Nephron (organoid): ENCODE measurements at regions not wholly inside any gene's neighbourhood (a gene's known extent, or its start where the extent isn't known, plus 50 kb on each side); places are given as distances from the start of the nearest gene placed in this dataset.

Source experiments
- H3K27ac Mint-ChIP-seq, 3 experiments: 2 replicates each; pipeline ENCODE4 v1.8.0; 2020; ENCODE audit warnings: mixed read lengths in 3 of 3, mild to moderate bottlenecking in 2 of 3, moderate library complexity in 1 of 3
- H3K27me3 Mint-ChIP-seq: 2 replicates; pipeline ENCODE4 v1.8.0; 2021; ENCODE audit warnings: low read depth, mild to moderate bottlenecking, moderate library complexity, mixed read lengths
- H3K36me3 Mint-ChIP-seq: 2 replicates; pipeline ENCODE4 v1.8.0; 2020; ENCODE audit warnings: low read depth, mixed read lengths
- H3K4me1 Mint-ChIP-seq: 2 replicates; pipeline ENCODE4 v1.8.0; 2020; ENCODE audit warnings: mixed read lengths
- H3K4me3 Mint-ChIP-seq, 3 experiments: 2 replicates each; pipeline ENCODE4 v1.8.0; 2020; ENCODE audit warnings: mild to moderate bottlenecking in 3 of 3, mixed read lengths in 3 of 3, moderate library complexity in 2 of 3
- H3K9me3 Mint-ChIP-seq: 2 replicates; pipeline ENCODE4 v1.8.0; 2020; ENCODE audit warnings: mixed read lengths
- TF ChIP-seq, protein P1 (sequence below), 3 experiments: fragments of 200-600 bp; sonication (generic); IDR thresholded peaks; one replicate each; pipeline ENCODE4 v1.5.0; 2021; ENCODE audit warnings: antibody characterized with exemption in 3 of 3; ENCODE audit not compliant: unreplicated experiment in 3 of 3

DNA sequence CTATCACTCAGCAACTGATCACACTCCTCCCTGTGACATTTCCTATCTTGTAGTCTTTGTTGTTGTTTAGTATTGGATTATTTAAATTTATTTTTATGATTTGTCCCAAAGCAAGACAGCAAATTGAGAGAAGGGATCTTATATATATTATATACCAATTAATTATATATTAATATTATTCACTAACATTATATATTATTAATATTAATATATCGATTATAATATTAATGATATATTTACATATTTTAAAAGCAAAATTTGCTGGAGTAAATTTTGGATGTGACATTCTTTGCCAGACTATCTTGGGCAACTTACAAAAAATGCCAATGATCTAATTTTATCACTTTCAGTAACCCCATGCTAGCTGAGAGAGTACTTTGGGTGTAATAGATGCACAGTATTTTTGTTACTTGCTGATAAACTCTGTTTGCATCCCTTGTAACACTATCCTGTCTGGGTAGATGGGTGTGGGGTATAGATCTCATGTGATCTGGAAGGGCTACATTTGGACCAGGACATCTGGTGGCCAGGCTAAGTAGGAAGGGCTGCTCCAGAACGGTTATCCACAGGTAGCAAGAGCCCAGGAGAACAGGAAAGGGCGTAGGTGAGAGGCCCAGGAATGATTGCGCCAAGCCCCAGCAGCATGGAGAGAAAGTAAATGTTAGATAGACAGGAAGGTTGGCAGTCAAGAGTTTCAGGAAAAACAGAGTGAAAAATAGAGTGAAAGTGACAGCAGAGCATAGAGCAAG is 608.6 kb upstream of the KIRREL3 start:
- H3K4me1 Mint-ChIP-seq = peaks cover 69% of the 10 kb centered on the region
- H3K9me3 Mint-ChIP-seq = peaks cover 8% of the 10 kb centered on the region
- peaks cover 6% of the 10 kb centered on the region for H3K27me3 Mint-ChIP-seq
- H3K4me3 Mint-ChIP-seq = peak overlapping the region in 2 of 3 experiments; percentile 24 to 57
- H3K27ac Mint-ChIP-seq = peak overlapping the region; percentile 19 to 61 (median 29)
- peaks cover 4% of the 10 kb centered on the region for H3K36me3 Mint-ChIP-seq
- TF ChIP-seq, protein P1, sequence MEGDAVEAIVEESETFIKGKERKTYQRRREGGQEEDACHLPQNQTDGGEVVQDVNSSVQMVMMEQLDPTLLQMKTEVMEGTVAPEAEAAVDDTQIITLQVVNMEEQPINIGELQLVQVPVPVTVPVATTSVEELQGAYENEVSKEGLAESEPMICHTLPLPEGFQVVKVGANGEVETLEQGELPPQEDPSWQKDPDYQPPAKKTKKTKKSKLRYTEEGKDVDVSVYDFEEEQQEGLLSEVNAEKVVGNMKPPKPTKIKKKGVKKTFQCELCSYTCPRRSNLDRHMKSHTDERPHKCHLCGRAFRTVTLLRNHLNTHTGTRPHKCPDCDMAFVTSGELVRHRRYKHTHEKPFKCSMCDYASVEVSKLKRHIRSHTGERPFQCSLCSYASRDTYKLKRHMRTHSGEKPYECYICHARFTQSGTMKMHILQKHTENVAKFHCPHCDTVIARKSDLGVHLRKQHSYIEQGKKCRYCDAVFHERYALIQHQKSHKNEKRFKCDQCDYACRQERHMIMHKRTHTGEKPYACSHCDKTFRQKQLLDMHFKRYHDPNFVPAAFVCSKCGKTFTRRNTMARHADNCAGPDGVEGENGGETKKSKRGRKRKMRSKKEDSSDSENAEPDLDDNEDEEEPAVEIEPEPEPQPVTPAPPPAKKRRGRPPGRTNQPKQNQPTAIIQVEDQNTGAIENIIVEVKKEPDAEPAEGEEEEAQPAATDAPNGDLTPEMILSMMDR (IDR thresholded peaks at IDR 0.05; ENCODE audit: unreplicated experiment in 3 of 3) = no peak

DNA sequence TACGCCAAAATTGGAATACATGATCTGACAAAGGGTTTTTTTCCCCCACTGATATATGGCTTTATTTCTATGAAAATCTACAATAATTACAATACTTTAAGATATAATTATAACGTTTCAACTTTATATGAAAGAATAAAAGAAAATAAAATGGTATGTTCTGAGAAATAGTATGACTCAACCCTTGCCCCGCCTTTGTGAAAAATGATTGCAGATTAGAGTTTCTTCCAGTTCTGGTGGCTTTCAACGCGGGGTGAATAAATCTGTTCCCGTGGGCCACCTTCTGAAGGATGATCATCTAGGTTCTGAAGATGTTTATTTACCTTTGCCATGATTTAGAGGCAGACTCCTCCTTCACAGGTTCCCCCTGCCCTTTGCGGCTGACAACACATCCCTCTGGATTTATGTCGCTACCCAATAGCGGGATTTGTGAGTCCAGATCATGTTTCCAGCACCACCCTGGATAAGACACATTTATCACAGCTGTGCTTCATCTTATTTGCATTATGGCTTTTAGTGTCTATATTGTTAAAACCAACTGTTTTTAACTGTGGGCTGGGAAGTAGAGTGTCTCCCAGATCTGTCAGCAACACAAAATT is 607.0 kb upstream of the KIRREL3 start:
- Mint-ChIP-seq H3K4me3 (peak overlapping the region in 2 of 3 experiments; percentile 11 to 57), H3K27ac (peak overlapping the region; percentile 22 to 70 (median 63)), H3K36me3 (peaks cover 4% of the 10 kb centered on the region), H3K9me3 (peaks cover 8% of the 10 kb centered on the region), H3K4me1 (peaks cover 58% of the 10 kb centered on the region), H3K27me3 (no peaks in the 10 kb centered on the region)
- TF ChIP-seq, protein P1 (IDR thresholded peaks at IDR 0.05; ENCODE audit: unreplicated experiment in 3 of 3) = no peak

DNA sequence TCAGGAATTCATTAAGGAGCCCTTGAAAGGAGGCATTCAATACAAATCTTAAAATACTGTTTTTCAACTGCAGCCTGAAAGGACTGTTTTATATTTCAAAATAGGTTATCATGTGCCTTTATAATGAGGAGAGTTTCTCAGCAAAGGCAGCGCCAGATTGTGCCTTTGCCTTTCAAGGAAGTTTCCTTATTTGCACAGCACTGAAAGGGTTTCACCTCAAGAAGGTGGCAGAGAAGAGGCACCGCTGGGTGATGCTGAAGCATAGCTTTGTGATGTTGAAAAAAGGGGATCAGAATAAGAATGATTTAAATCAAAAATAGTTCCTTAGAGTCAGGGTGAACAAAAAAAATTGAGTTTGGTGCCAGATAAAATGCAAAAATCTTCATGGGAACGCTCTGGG is 601.0 kb upstream of the KIRREL3 start:
- Mint-ChIP-seq H3K9me3 (peaks cover 8% of the 10 kb centered on the region), H3K4me1 (peaks cover 10% of the 10 kb centered on the region), H3K36me3 (peaks cover 4% of the 10 kb centered on the region), H3K27ac (no peak overlapping the region), H3K4me3 (no peak overlapping the region), H3K27me3 (peaks cover 5% of the 10 kb centered on the region)
- TF ChIP-seq, protein P1 (IDR thresholded peaks at IDR 0.05; ENCODE audit: unreplicated experiment in 3 of 3) = no peak

DNA sequence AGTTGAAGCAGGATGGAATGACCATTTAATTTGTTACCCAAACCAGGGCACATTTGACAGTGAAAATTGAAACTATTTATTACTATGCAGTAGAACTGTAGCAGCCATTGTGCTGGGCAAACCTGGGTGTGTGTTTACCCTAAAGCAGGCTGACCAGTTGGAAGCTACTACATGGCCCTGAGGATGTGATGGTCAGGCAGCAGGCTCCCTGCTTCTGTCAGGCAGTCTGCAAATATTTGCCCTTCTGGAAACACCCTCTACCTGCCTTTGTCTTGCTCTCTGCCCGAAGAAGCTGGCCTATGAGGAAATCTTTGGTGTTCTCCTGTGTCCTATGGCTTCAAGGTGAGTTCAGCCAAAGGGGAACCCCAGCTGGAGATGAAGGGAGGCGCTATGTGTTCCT is 600.1 kb upstream of the KIRREL3 start:
- Mint-ChIP-seq H3K9me3 (peaks cover 3% of the 10 kb centered on the region), H3K4me1 (peaks cover 5% of the 10 kb centered on the region), H3K27ac (no peak overlapping the region), H3K4me3 (no peak overlapping the region), H3K27me3 (peaks cover 5% of the 10 kb centered on the region), H3K36me3 (peaks cover 4% of the 10 kb centered on the region)
- TF ChIP-seq, protein P1 (IDR thresholded peaks at IDR 0.05; ENCODE audit: unreplicated experiment in 3 of 3) = no peak

DNA sequence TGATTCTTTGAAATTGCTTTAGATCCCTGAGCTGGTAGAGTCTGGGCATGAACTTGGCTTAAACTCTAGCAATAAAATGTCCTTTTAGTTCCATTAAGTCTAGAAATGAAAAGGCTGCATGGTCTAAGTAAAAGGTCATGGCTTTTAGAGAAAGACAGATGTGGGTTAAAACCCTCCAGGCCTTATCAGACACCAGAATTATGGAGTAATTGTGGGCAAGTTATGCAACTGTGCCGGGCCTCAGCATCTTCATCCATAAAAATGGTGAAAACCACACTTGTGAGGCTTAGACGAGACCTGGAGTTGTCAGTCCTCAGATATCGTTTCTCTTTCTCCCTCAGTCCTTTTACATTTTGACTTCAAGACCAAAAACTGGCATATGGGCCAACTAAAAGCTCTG is 597.9 kb upstream of the KIRREL3 start:
- Mint-ChIP-seq H3K27ac (no peak overlapping the region), H3K4me1 (peaks cover 11% of the 10 kb centered on the region), H3K36me3 (no peaks in the 10 kb centered on the region), H3K4me3 (no peak overlapping the region), H3K9me3 (no peaks in the 10 kb centered on the region), H3K27me3 (peaks cover 5% of the 10 kb centered on the region)
- TF ChIP-seq, protein P1 (IDR thresholded peaks at IDR 0.05; ENCODE audit: unreplicated experiment in 3 of 3) = no peak
